Skeletal muscle cell (primary cell): ENCODE measurements at regions not wholly inside any gene's neighbourhood (a gene's known extent, or its start where the extent isn't known, plus 50 kb on each side); places are given as distances from the start of the nearest gene placed in this dataset.

ENCODE experiments used
- DNase-seq: peaks from one replicate; pipeline ENCODE4 v3.0.0-alpha.2; 2010; ENCODE audit warnings: low read depth
- H3K4me3 ChIP-seq: 2 replicates; pipeline ENCODE4 v1.5.1; 2011; ENCODE audit warnings: low read depth, mild to moderate bottlenecking, control low read depth, low read length, moderate library complexity

GRCh38 chr7:35415411-35415822 is 161.5 kb upstream of the TBX20 start:
- H3K4me3 ChIP-seq: no peak overlapping the region
- no peak for DNase-seq

- H3K4me3 ChIP-seq: no peak overlapping the region
These were observed 157.4 kb upstream of the TBX20 start for GRCh38 chr7:35411331-35411730.

GRCh38 chr7:35405461-35405860 is 151.6 kb upstream of the TBX20 start:
- no peak for DNase-seq
- H3K4me3 ChIP-seq: no peak overlapping the region

More at GRCh38 chr7:35411331-35411730, 157.4 kb upstream of the TBX20 start:
- DNase-seq: no peak

GRCh38 chr7:35401217-35401879 is 147.4 kb upstream of the TBX20 start:
- no peak overlapping the region for H3K4me3 ChIP-seq
- no peak for DNase-seq

- no peak overlapping the region for H3K4me3 ChIP-seq
- DNase-seq: no peak
These were observed 145.9 kb upstream of the TBX20 start for GRCh38 chr7:35399840-35400239.

GRCh38 chr7:35399216-35399615 is 145.3 kb upstream of the TBX20 start:
- no peak for DNase-seq
- H3K4me3 ChIP-seq: no peak overlapping the region

- DNase-seq: no peak
- no peak overlapping the region for H3K4me3 ChIP-seq
These were observed 144.6 kb upstream of the TBX20 start for GRCh38 chr7:35398518-35398917.

- DNase-seq: no peak
- no peak overlapping the region for H3K4me3 ChIP-seq
These were observed 136.2 kb upstream of the TBX20 start for GRCh38 chr7:35390146-35390545.

GRCh38 chr7:35389636-35390035 is 135.7 kb upstream of the TBX20 start:
- H3K4me3 ChIP-seq: no peak overlapping the region
- DNase-seq: no peak

GRCh38 chr7:35386816-35387706 is 133.2 kb upstream of the TBX20 start:
- no peak overlapping the region for H3K4me3 ChIP-seq
- DNase-seq: no peak

GRCh38 chr7:35386082-35386815 is 132.3 kb upstream of the TBX20 start:
- no peak for DNase-seq
- no peak overlapping the region for H3K4me3 ChIP-seq

- H3K4me3 ChIP-seq: no peak overlapping the region
- no peak for DNase-seq
These were observed 131.1 kb upstream of the TBX20 start for GRCh38 chr7:35384761-35385700.

GRCh38 chr7:35380739-35381224 is 126.9 kb upstream of the TBX20 start:
- H3K4me3 ChIP-seq: no peak overlapping the region
- no peak for DNase-seq

- DNase-seq: no peak
- no peak overlapping the region for H3K4me3 ChIP-seq
These were observed 125.6 kb upstream of the TBX20 start for GRCh38 chr7:35379481-35379880.

- no peak overlapping the region for H3K4me3 ChIP-seq
- no peak for DNase-seq
These were observed 121.6 kb upstream of the TBX20 start for GRCh38 chr7:35375516-35375915.

GRCh38 chr7:35374858-35375257 is 121.0 kb upstream of the TBX20 start:
- DNase-seq: no peak
- H3K4me3 ChIP-seq: no peak overlapping the region

- no peak for DNase-seq
- H3K4me3 ChIP-seq: no peak overlapping the region
These were observed 117.3 kb upstream of the TBX20 start for GRCh38 chr7:35371221-35371620.

- no peak for DNase-seq
- H3K4me3 ChIP-seq: no peak overlapping the region
These were observed 116.8 kb upstream of the TBX20 start for GRCh38 chr7:35370687-35371086.
